Ovary (tissue), 3 donors: ENCODE measurements at regions not wholly inside any gene's neighbourhood (a gene's known extent, or its start where the extent isn't known, plus 50 kb on each side); places are given as distances from the start of the nearest gene placed in this dataset.

ENCODE experiments used
- CTCF ChIP-seq, 3 donors: fragments of 450-650 bp in 2 of 3; fragments of 200-600 bp in 1 of 3; IDR thresholded peaks; one replicate each; pipeline versions ENCODE4 v1.5.1 to v1.8.0; 2016 to 2022; ENCODE audit warnings: antibody characterized with exemption in 3 of 3, mild to moderate bottlenecking in 1 of 3
- EP300 ChIP-seq: sonication (generic); formaldehyde crosslinking; IDR thresholded peaks from one replicate; pipeline ENCODE4 v1.6.1; 2017; ENCODE audit warnings: antibody characterized with exemption
- POLR2A ChIP-seq: fragments of 450-650 bp; IDR thresholded peaks from one replicate; pipeline ENCODE4 v1.6.1; 2017; ENCODE audit warnings: antibody characterized with exemption, mild to moderate bottlenecking, moderate library complexity
- donor health status: DM: no; HTN: no; CAD: no.

DNA sequence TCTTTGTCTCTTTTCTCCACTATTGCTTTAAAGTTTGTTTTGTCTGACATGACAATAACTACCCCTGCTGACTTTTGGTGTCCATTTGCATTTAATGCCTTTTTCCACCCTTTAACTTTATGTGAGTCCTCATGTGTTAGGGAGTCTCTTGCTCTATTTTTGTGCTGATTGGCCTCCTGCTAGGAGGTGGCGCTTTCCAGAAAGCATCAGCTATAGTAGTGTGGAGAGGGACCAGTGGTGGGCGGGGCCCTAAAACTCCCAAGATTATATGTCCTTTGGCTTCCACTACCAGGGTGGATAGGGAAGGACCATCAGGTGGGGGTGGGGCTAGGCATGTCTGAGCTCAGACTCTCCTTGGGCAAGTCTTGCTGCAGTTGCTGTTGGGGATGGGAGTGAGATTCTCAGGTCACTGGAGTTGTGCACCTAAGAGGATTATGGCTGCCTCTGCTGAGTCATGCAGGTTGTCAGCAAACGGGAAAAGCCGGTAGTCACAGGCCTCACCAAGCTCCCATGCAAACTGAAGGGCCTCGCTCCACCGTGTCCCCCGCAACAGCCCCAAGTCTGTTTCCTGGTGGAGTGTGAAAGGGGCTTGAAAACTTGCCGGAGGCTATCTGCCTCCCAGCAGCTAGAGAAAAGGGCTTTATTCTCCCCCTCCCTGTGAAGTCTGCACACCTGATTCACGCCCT lies 156.3 kb downstream of the CPEB2 start:
- TF ChIP-seq CTCF (IDR thresholded peaks at IDR 0.05) = no peak
- TF ChIP-seq POLR2A = no peak
- no peak for TF ChIP-seq EP300
